CD4-positive, alpha-beta T cell treated with Interleukin-12 subunit alpha and Interleukin-12 subunit beta, for 1 hour (primary cell): ENCODE measurements at regions not wholly inside any gene's neighbourhood (a gene's known extent, or its start where the extent isn't known, plus 50 kb on each side); places are given as distances from the start of the nearest gene placed in this dataset.

ENCODE experiments used
- DNase-seq: peaks from one replicate; pipeline ENCODE4 v3.0.0-alpha.2; 2020

GRCh38 chr13:80126389-80127068, 214.4 kb downstream of the SPRY2 start:
- no peak for DNase-seq

GRCh38 chr13:80123945-80124344, 217.0 kb downstream of the SPRY2 start:
- DNase-seq = no peak

DNA sequence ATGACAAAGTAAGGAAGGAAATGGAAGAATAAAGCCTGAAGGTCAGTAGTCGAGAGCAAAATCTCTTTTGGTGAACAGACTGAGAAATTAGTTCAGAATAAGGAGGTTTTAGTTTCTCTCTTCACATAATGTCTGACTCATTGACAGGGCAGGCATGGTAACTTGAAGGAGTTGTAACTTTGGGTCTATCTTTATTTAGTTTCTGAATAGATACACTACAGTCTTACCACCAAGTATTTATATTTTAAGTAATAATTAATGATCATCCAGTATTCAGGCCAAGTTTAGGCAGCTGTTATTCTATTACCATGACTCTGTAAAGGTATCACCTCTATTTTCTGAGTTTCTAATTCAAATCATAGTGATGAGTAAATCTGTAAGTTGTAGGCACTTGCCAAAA, 219.9 kb downstream of the SPRY2 start:
- DNase-seq = no peak

DNA sequence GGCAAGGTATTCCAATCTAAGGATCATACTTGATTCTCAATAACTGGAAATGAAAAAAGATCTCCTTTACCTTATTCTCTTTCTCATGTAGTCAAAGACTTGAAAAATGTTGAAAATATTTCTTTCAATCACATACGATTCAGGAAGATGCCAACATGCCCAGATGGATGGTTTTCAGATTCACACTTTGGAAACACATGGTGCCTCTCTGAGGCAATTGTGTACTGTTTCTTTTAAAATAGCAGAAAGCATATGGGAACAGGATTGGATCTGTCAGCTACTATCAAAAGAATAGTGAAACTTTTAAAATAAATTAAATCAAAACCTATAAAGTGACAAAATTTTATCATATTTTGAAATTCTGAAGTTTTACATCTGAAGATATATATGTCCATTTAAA, 222.4 kb downstream of the SPRY2 start:
- no peak for DNase-seq

DNA sequence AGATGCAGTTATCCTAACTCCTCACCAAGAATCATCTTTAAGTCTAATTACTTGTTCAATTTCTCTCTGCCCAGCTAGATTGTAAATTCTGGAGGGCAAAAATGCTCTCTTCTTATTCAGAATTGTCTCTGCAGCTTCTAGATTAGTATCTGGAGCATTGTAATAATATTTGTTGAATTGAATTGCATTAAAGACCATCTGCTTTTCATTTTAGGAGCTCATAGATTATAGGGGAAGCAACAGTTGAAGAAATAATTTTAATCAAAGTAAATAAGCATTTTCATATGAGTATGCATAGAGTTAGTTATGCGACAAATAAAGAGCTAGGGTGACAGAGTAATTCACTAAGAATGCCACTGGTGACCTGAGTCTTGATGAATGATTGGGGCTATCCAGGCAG, 222.8 kb downstream of the SPRY2 start:
- DNase-seq = no peak

DNA sequence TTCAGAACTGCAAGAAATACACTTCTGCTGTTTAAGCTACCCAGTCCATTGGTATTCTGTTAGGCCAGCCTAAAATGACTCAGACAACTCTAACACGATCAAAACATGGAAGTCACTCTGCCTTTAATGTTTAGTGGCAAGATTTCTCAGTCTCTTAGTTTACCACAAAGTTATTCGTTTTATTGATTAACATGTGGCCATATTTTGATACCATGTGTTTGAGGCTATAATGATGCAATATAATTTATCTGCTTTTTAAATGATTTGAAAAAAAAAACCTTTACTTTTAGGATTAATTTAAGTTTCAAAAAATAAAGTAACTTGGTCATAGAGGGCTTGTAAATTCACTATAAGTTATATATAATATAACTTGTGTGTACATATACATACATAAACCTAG, 223.4 kb downstream of the SPRY2 start:
- no peak for DNase-seq

DNA sequence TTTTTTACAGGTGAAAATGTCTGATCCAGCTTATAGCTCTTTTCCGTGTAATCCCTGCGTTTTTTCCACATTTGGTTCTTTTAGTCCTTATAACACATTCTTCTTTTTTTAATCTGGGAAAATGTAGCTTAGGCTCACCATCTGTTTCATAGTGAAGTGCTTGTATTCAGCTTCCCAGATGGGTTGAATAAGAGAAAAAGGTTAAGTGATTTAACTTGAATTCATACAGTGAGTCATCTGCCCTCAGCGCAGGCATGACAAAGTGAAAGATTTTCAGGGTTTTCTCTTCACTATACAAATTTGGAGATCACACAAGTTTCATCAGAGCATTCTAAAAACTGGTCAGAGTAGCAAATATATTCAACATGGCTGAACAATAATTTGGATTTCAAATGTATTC, 224.8 kb downstream of the SPRY2 start:
- DNase-seq = no peak

- no peak for DNase-seq
These were observed 225.3 kb downstream of the SPRY2 start for GRCh38 chr13:80115616-80116015.

DNA sequence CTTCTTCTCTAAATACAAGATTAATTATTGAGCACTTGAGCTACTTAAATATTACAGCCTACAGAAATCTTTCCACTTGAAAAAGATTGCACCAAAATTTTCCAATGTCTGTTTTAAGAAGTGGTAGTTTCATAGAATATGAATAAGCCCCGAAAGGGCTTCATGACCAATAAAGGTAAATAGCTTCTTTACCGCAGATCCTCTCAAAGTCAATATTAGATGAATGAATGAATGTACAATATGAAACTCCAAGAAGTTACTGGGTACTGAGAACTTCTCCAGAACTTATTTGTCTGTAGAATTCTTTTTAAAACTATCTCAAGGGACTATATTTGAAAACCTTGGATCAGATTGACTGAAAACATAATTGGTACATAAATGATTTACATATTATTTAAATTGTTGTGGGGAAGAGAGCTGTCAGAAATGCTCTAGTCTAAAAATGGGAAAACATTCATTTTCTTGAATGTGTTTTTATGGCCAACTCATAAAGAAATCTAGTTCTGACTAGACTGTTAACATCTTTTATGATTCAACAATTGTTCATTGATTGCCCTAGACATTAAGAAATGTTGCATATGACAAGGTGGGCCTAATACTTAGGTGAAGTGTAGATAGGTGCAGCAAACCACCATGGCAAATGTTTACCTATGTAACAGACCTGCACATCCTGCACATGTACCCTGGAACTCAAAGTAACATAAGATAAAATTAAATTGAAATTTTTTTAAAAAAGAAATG, 227.0 kb downstream of the SPRY2 start:
- no peak for DNase-seq

GRCh38 chr13:80109303-80109702, 231.6 kb downstream of the SPRY2 start:
- no peak for DNase-seq

GRCh38 chr13:80105350-80105749, 235.6 kb downstream of the SPRY2 start:
- no peak for DNase-seq

- DNase-seq = no peak
These were observed 239.9 kb downstream of the SPRY2 start for GRCh38 chr13:80101040-80101439.

- DNase-seq = no peak
These were observed 240.3 kb downstream of the SPRY2 start for GRCh38 chr13:80100636-80101035.

- no peak for DNase-seq
These were observed 243.4 kb downstream of the SPRY2 start for GRCh38 chr13:80097561-80097960.

GRCh38 chr13:80096383-80096782, 244.5 kb downstream of the SPRY2 start:
- DNase-seq = no peak

GRCh38 chr13:80094526-80094925, 246.4 kb downstream of the SPRY2 start:
- no peak for DNase-seq

GRCh38 chr13:80093888-80094287, 247.0 kb downstream of the SPRY2 start:
- no peak for DNase-seq

- DNase-seq = no peak
These were observed 254.6 kb downstream of the SPRY2 start for GRCh38 chr13:80086304-80086721.

DNA sequence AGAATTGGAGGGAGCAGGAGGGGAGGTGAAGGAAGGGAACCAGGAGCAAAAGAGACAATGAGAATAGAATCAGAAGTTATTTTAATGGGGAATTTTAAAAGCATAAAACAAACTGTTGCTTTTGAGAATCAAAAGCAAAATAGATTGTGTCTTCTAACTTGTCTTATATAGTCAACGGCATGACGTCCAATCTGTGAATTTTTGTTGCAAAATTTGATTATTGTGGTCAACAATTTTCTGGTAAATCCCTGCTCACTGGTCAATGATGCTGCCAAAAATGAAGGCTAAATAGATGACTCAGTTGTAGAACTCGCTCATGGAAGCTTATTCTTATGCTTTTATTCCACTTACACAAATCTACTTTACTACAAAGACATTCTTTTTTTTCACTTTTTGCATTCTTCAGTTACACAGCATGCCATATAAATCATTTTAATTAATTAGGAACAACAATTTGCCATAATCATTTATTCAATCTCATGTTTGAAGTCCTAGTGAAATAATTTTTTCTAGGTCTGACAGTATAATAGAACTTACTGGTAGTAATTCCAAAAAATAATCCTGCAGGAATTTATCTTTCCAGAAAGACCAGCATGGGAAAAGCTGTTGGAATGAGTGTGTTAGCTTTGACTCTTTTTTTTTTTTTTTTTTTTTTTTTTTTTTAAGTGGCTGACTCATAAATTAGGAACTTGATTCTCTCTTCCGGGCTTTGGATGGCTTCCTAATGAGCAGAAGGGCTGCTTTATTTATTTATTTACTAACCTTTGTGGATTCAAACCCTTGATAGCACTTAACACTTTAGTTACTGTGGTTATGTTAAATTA, 256.9 kb downstream of the SPRY2 start:
- no peak for DNase-seq

DNA sequence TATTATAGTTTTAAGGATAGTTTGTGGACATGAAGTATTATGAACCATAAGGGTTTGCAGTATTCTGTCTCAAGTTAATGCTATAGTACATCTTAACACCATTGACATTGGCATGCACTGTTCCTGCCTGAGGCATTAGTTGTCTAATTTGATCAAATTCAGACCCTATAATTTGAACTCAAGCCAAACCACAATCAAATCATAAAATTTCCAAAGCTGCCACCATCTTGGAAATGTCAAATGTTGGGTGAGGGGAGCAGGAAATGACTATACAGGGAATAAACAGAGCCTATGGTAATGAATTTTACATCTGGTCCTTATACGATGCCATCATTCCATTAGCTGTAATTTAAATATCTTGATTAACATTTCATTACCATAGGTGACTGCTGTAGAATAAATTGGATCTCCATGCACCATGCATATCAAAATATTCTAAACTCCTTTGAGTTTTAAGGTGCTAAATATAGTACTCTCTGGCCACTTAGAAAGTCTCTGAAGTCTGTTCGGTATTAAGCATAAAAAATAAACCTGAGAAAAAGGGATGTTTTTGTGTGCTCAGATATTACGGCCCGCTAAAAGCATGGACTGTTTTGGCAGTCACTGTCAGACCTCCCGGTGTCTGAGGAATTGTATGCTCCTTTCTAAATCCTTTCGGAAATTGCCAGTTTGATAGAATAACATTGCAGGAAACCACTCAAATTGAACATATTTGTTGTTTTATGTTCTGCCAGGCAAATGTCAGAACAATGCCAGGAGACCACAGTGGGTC, 257.7 kb downstream of the SPRY2 start:
- DNase-seq = no peak

GRCh38 chr13:80082396-80083080, 258.4 kb downstream of the SPRY2 start:
- DNase-seq = no peak

DNA sequence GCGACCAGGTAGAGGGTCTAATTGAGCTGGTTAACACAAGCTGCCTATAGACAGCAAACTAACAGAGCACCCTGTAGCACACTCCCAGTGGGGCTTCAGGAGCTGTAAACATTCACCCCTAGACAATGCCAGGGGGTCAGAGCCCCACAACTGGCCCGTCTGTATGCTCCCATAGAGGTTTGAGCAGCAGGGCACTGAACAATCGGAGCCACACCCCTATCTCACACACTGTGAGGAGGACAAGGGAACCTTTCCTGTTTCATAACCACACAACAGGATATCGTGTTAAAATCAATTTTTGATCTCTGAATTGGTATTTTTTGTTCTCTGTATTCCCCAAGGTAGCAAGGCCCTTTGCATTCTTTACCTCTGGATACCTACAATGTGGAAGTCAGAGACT, 266.1 kb downstream of the SPRY2 start:
- no peak for DNase-seq
